Activated T-cell treated with anti-CD3 and anti-CD28 coated beads, Interleukin-2, amount 50 U/mL, for 72 hours (primary cell): ENCODE measurements at regions not wholly inside any gene's neighbourhood (a gene's known extent, or its start where the extent isn't known, plus 50 kb on each side); places are given as distances from the start of the nearest gene placed in this dataset.

Source experiments
- ATAC-seq, 2 donors: fragments of 150-1000 bp; cut with Tn5 transposase; replicated peaks in 1 of 2; 2 replicates each; pipeline ENCODE4 v1.10.0; 2021; ENCODE audit warnings: moderate library complexity in 2 of 2, mild to moderate bottlenecking in 1 of 2
- DNase-seq, 2 donors: peaks; one replicate each; pipeline ENCODE4 v3.0.0; 2021 to 2022; ENCODE audit warnings: mixed read lengths in 1 of 2
- H3K27ac Mint-ChIP-seq: one replicate; pipeline ENCODE4 v1.8.0; 2022; ENCODE audit warnings: mild to moderate bottlenecking, moderate library complexity, mixed read lengths
- H3K27me3 Mint-ChIP-seq: one replicate; pipeline ENCODE4 v1.8.0; 2022; ENCODE audit warnings: low read depth, mixed read lengths
- H3K36me3 Mint-ChIP-seq, 2 donors: one replicate each; pipeline ENCODE4 v1.8.0; 2022; ENCODE audit warnings: mixed read lengths in 2 of 2, mild to moderate bottlenecking in 1 of 2; ENCODE audit not compliant: insufficient read depth in 2 of 2
- H3K4me1 Mint-ChIP-seq: one replicate; pipeline ENCODE4 v1.8.0; 2022; ENCODE audit warnings: low read depth, mixed read lengths
- H3K4me3 Mint-ChIP-seq, 2 donors: one replicate each; pipeline ENCODE4 v1.8.0; 2022; ENCODE audit warnings: mild to moderate bottlenecking in 2 of 2, mixed read lengths in 2 of 2, moderate library complexity in 2 of 2
- H3K9me3 Mint-ChIP-seq, 2 donors: one replicate each; pipeline ENCODE4 v1.8.0; 2022; ENCODE audit warnings: mixed read lengths in 2 of 2

DNA sequence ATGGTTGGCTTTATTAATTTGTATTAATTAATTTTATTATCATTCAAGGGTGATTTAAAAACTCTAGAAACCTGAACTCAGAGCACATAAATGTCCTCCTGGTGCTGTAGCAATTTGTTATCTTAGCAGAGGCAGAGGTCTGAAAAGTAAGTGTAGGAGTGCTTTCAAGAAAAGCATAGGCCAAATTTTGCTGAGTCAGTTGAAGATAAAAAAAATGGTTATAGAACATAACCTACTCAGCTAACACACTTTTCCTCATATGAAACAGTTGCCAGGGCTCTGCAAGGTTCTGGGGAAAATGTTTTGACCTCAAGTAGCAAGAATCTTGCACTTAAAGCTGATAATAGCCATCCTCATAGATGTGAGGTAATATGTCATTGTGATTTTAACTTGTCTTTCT is 53.5 kb upstream of the CHODL start:
- H3K9me3 Mint-ChIP-seq, result peaks cover 2 to 10% of the 10 kb centered on the region in 2 donors
- no peak overlapping the region for H3K27ac Mint-ChIP-seq
- H3K4me3 Mint-ChIP-seq, result no peak overlapping the region
- no peaks in the 10 kb centered on the region for H3K36me3 Mint-ChIP-seq
- ATAC-seq (no peak), DNase-seq (no peak)
- H3K4me1 Mint-ChIP-seq, result no peaks in the 10 kb centered on the region
- H3K27me3 Mint-ChIP-seq, result no peaks in the 10 kb centered on the region

DNA sequence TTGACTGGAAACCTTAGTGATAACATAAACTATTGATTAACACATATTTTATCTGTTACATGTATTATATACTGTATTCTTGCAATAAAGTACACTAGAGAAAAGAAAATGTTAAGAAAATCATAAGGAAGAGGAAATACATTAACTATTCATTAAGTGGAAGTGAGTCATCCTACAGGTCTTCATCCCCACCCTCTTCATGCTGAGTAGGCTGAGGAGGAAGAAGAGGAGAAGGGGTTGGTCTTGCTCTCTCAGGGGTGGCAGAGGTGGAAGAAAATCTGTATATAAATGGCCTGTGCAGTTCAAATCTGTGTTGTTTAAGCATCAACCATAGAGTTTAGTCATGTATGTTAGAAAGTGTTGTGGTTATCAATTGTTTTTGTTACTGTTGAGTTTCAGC is 66.1 kb upstream of the CHODL start:
- DNase-seq (no peak), ATAC-seq (no peak)
- no peak overlapping the region for H3K4me3 Mint-ChIP-seq
- no peak overlapping the region for H3K27ac Mint-ChIP-seq
- H3K27me3 Mint-ChIP-seq, result no peaks in the 10 kb centered on the region
- no peaks in the 10 kb centered on the region for H3K4me1 Mint-ChIP-seq
- H3K9me3 Mint-ChIP-seq, result peaks cover 0 to 1% of the 10 kb centered on the region in 2 donors
- H3K36me3 Mint-ChIP-seq, result no peaks in the 10 kb centered on the region

DNA sequence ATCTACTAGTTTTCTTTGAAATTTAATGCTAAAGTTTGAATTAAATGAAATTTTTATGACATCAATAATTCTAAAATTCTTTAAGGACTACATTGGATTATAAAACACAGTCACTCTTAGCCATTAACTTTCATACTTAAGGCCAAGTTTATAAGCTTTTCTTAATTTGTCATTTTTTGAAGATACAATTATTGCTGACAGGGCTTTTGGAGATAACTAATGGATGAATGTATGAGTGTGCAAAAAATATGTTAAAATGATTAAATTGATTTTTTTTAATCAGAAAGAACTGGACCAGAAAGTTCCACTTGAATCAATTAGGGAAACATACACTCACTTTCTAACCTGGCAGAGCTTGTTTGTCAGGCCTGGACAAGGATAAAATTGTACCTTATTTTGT is 70.3 kb upstream of the CHODL start:
- Mint-ChIP-seq H3K4me1 (no peaks in the 10 kb centered on the region), H3K27ac (no peak overlapping the region), H3K9me3 (peaks cover 4 to 6% of the 10 kb centered on the region in 2 donors), H3K27me3 (no peaks in the 10 kb centered on the region), H3K4me3 (no peak overlapping the region), H3K36me3 (peaks cover 0 to 5% of the 10 kb centered on the region in 2 donors)
- DNase-seq (no peak), ATAC-seq (no peak)

DNA sequence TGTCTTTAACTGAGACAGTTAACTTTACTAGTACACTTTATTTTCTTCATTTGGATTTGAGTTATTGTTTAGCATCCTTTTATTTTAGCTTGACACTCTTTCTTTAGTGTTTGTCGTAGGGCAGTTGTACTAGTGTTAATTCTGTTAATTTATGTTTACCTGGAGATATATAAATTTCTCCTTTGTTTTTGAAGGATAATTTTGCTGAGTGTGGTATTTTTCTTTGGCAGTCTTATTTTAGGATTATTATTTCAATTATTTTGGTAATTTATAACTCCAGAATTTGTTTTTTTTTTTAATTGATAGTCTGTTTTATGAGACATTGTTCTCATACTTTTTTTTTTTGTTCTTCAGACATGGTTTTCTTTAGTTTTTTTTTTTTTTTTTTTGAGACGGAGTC is 73.8 kb upstream of the CHODL start:
- Mint-ChIP-seq H3K27me3 (no peaks in the 10 kb centered on the region), H3K36me3 (peaks cover 0 to 5% of the 10 kb centered on the region in 2 donors), H3K4me3 (no peak overlapping the region), H3K27ac (no peak overlapping the region), H3K4me1 (no peaks in the 10 kb centered on the region), H3K9me3 (peaks cover 4 to 6% of the 10 kb centered on the region in 2 donors)
- DNase-seq, result no peak
- ATAC-seq, result no peak

DNA sequence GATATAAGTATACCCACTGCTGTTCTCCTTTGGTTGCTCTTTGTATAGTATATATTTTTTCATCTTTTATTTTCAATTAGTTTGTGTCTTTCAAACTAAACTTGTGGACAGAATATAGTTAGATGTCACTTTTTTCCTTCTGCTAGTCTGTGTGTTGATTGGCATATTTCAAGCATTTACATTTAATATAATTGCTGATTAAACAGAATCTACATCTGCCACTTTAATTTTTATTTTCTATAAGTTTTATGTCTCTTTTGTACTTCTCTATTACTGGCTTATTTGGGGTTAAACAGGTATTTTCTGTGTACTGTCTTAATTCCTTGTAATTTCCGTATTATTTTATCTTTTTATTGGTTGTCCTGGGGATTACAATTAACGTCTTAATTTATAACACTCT is 74.4 kb upstream of the CHODL start:
- DNase-seq, result no peak
- Mint-ChIP-seq H3K9me3 (peaks cover 4 to 6% of the 10 kb centered on the region in 2 donors), H3K36me3 (peaks cover 0 to 5% of the 10 kb centered on the region in 2 donors), H3K27me3 (no peaks in the 10 kb centered on the region), H3K27ac (no peak overlapping the region), H3K4me1 (no peaks in the 10 kb centered on the region), H3K4me3 (no peak overlapping the region)
- ATAC-seq, result no peak

DNA sequence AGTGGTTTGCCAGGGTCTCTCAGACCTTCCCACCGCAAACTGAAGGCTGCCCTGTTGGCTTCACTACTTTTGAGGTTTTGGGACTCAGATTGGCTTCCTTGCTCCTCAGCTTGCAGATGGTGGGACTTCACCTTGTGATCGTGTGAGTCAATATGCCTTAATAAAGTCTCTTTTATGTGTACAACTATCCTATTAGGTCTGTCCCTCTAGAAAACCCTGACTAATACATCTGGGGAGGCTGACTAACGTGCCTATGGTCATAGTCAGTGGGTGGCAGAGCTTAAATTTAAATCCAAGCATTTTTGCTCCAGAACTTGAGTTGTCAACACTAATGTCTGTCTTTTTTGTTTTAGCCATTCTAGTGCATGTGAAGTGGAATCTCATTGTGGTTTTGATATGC is 76.5 kb upstream of the CHODL start:
- Mint-ChIP-seq H3K4me3 (no peak overlapping the region), H3K27me3 (no peaks in the 10 kb centered on the region), H3K36me3 (peaks cover 0 to 5% of the 10 kb centered on the region in 2 donors), H3K4me1 (no peaks in the 10 kb centered on the region), H3K9me3 (peaks cover 4 to 5% of the 10 kb centered on the region in 2 donors), H3K27ac (no peak overlapping the region)
- no peak for DNase-seq
- ATAC-seq, result no peak

DNA sequence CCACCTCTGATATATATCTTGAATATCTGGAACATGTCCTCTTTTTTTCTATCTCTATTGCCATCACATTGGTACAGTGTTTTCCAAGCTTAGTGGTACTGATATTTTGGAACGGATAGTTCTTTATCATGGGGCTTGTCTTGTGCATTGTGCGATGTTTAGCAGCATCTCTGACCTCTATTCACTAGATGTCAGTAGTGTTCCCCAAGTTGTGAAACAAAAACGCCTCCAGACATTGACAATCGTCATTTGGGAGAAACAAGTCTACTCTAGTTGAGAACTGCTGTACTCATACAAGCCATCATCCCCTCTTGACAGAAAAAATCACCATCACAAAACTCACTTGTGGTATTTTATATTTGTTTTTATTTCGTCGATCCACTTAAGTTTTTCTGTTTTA is 79.7 kb upstream of the CHODL start:
- H3K9me3 Mint-ChIP-seq, result peaks cover 0 to 1% of the 10 kb centered on the region in 2 donors
- no peaks in the 10 kb centered on the region for H3K4me1 Mint-ChIP-seq
- ATAC-seq (no peak), DNase-seq (no peak)
- no peak overlapping the region for H3K4me3 Mint-ChIP-seq
- no peaks in the 10 kb centered on the region for H3K36me3 Mint-ChIP-seq
- no peaks in the 10 kb centered on the region for H3K27me3 Mint-ChIP-seq
- H3K27ac Mint-ChIP-seq, result no peak overlapping the region

DNA sequence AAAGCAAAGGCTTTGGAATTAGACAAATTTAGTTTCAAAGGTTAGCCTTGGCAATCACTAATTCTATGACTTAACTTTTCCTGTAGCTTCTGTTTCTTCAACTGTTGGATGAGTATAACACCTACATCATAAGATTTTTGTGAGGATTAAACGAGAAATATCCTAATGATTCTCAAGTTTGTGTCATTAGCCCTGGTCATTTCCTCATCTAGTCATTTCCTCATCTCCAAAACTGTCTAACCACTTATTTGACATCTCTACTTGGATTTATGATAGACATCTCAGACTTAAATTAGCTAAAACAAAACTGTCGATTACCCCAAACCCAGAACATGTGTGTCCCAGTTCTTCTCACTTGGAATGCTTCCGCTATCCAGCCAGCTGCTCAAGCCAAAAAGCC is 80.2 kb upstream of the CHODL start:
- Mint-ChIP-seq H3K36me3 (no peaks in the 10 kb centered on the region), H3K27ac (no peak overlapping the region), H3K4me1 (no peaks in the 10 kb centered on the region), H3K9me3 (peaks cover 0 to 1% of the 10 kb centered on the region in 2 donors), H3K27me3 (no peaks in the 10 kb centered on the region), H3K4me3 (no peak overlapping the region)
- DNase-seq (no peak), ATAC-seq (no peak)

DNA sequence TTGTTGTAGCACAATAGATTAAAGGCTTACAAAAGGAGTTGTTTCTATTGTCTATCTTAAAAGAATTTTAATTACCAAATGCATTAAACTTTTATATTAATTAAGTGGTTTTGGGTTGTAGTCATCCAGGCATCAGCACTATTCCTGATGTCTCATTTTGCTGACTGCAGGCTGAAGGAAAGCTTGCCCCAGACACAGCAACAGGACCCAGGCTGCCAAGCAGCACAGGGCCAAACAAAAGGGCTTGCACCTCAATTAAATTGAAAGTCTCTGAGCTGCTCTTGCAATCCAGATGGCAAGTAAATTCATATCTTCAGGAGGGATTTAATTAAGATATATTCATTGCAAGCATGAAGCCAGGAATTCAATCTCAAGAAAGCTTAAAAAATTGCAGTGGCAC is 80.7 kb upstream of the CHODL start:
- no peaks in the 10 kb centered on the region for H3K27me3 Mint-ChIP-seq
- peaks cover 0 to 1% of the 10 kb centered on the region in 2 donors for H3K9me3 Mint-ChIP-seq
- no peaks in the 10 kb centered on the region for H3K4me1 Mint-ChIP-seq

DNA sequence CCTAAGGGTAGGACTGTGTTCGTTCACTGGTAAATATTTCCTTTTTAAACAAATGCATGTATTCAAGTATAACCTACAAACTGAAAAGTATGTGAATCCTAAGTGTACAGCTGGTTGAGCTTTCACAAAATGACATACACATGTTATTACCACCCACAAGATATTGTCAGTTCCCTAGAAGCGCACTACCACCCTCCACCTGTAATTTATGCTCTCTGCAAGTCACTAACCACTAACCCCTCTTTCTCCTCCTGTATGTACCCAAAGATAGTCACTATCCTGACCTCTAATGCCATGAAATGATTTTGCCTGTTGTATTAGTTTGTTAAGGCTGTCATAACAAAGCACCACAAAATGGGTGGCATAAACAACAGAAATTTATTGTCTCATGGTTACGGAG is 82.8 kb upstream of the CHODL start:
- peaks cover 0 to 1% of the 10 kb centered on the region in 2 donors for H3K9me3 Mint-ChIP-seq
- no peak overlapping the region for H3K4me3 Mint-ChIP-seq
- H3K27me3 Mint-ChIP-seq, result no peaks in the 10 kb centered on the region
- H3K4me1 Mint-ChIP-seq, result no peaks in the 10 kb centered on the region
- DNase-seq (no peak), ATAC-seq (no peak)
- H3K27ac Mint-ChIP-seq, result no peak overlapping the region
- no peaks in the 10 kb centered on the region for H3K36me3 Mint-ChIP-seq

More for the DNA sequence above, 80.7 kb upstream of the CHODL start:
- ATAC-seq, result no peak
- DNase-seq, result no peak
- H3K36me3 Mint-ChIP-seq, result no peaks in the 10 kb centered on the region
- H3K4me3 Mint-ChIP-seq, result no peak overlapping the region
- no peak overlapping the region for H3K27ac Mint-ChIP-seq

DNA sequence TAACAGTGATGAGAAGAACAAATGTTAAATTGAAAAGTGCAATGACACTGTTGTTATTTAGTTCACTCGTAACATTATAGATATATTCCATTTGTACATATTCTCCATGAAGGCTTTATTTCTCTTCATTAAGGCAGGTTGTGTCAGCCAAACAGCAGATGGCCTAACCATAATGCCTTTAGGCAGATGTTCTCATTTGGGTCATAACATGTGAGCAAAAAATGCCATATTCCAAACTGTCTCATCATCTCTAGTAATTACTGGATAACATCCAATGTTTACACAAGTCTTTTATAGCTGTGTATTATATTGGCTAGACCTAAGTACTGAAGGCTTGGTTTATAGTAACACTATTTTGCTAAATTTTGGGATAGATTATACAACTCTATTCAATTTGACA is 87.2 kb upstream of the CHODL start:
- peaks cover 0 to 1% of the 10 kb centered on the region in 2 donors for H3K9me3 Mint-ChIP-seq
- H3K27ac Mint-ChIP-seq, result no peak overlapping the region
- no peak overlapping the region for H3K4me3 Mint-ChIP-seq
- no peak for ATAC-seq
- H3K36me3 Mint-ChIP-seq, result no peaks in the 10 kb centered on the region
- H3K4me1 Mint-ChIP-seq, result no peaks in the 10 kb centered on the region
- no peak for DNase-seq
- H3K27me3 Mint-ChIP-seq, result no peaks in the 10 kb centered on the region

DNA sequence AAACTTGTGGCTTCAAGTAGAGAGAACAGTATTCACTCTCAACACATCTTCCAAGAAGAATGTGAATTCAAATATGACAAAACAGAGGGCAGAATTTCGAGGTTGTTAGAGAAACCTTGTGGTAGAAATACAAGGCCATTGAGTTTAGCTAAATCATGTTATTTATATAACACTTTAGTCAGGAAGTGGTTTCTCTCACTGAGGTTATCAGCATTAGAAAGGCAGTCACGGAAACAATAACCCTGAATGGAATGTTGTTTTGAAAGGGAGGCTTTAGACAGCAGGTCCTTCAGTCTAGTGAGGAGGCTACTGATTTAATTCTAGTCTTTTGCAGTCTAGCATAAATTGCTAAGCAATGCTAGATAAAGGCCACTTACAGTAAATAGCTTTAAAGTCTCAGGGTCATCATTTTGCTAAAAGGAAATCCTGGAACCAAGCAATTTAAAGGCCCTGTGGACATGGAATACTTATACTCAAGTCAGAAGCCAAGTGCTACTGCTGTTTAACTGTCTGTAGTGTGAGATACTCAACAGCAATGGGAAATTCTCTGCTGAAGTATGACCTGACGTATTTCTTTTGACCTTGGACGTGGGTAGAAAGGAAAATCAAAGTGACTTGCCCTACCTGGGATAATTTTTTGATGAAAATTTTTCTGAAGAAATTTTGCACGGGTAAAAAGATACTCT is 89.0 kb upstream of the CHODL start:
- Mint-ChIP-seq H3K4me3 (no peak overlapping the region), H3K27me3 (no peaks in the 10 kb centered on the region), H3K9me3 (no peaks in the 10 kb centered on the region), H3K27ac (no peak overlapping the region), H3K36me3 (no peaks in the 10 kb centered on the region), H3K4me1 (no peaks in the 10 kb centered on the region)
- DNase-seq (no peak), ATAC-seq (no peak)

DNA sequence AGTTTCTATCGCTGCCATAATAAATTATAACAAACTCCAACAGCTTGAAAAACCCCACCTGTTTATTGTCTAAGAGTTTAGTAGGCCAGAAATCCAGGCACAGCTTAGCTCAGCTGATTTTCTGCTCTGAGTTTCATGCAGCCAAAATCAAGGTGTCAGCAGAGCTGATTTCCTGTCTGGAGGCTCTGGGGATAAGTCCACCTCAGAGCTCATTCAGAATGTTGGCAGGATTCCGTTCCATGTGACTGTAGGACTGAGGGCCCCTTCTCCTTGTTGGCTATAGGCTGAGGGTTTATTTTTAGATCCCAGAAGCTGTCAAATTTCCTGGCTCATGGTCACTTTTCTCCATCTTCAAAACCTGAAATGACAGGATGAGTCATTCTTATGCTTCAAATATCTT is 91.6 kb upstream of the CHODL start:
- Mint-ChIP-seq H3K9me3 (no peaks in the 10 kb centered on the region), H3K4me1 (no peaks in the 10 kb centered on the region), H3K4me3 (no peak overlapping the region), H3K27me3 (no peaks in the 10 kb centered on the region), H3K36me3 (no peaks in the 10 kb centered on the region), H3K27ac (peak overlapping the region; percentile 76)
- DNase-seq, result no peak
- ATAC-seq, result no peak

DNA sequence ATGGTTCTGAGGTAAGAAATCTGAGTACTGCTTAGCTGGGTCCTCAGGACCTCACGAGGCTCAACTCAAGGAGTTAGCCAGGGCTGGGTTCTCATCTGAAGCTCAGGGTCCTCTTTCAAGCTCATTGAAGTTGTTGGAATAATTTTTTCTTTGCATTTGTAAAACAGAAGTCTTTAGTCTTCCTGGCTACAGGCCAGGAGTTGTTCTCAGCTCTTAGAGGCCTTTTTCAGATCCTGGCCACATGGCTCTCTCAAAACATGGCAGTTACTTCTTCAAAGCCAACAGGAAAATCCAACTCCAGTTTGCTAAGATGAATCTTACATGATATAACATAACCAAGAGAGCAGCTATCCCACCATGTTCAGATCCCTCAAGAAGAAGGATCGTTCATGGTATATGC is 92.3 kb upstream of the CHODL start:
- ATAC-seq (no peak), DNase-seq (no peak)
- H3K27me3 Mint-ChIP-seq, result no peaks in the 10 kb centered on the region
- H3K27ac Mint-ChIP-seq, result no peak overlapping the region
- H3K4me1 Mint-ChIP-seq, result no peaks in the 10 kb centered on the region
- H3K4me3 Mint-ChIP-seq, result no peak overlapping the region
- no peaks in the 10 kb centered on the region for H3K9me3 Mint-ChIP-seq
- H3K36me3 Mint-ChIP-seq, result no peaks in the 10 kb centered on the region
